Adrenal gland (tissue), 9 donors: ENCODE measurements at regions not wholly inside any gene's neighbourhood (a gene's known extent, or its start where the extent isn't known, plus 50 kb on each side); places are given as distances from the start of the nearest gene placed in this dataset.

ENCODE experiments used
- DNase-seq, 7 donors: peaks; one replicate each; pipeline ENCODE4 v3.0.0-alpha.2; 2019 to 2020
- H3K27ac ChIP-seq, 5 donors: fragments of 200-600 bp; sonication (generic) in 4 of 5; 1 replicate in 3 of 5; 2 replicates in 2 of 5; pipeline versions ENCODE4 v1.5.1 to v1.8.0; 2016 to 2020; ENCODE audit warnings: mild to moderate bottlenecking in 1 of 5
- H3K27me3 ChIP-seq: fragments of 200-600 bp; 2 replicates; pipeline ENCODE4 v1.8.0; 2021
- H3K36me3 ChIP-seq, 2 donors: fragments of 200-600 bp; replicated peaks in 1 of 2; 1 replicate in 1 of 2; 2 replicates in 1 of 2; pipeline versions ENCODE4 v1.5.1 to v1.8.0; 2018 to 2022
- H3K4me1 ChIP-seq, 2 donors: fragments of 200-600 bp; replicated peaks in 1 of 2; 1 replicate in 1 of 2; 2 replicates in 1 of 2; pipeline versions ENCODE4 v1.5.1 to v1.8.0; 2018 to 2021
- H3K4me3 ChIP-seq, 4 donors: fragments of 200-600 bp; sonication (generic) in 3 of 4; one replicate each; pipeline ENCODE4 v1.5.1; 2016 to 2018
- H3K9me3 ChIP-seq, 3 donors: fragments of 200-600 bp; sonication (generic) in 1 of 3; replicated peaks in 1 of 3; 1 replicate in 2 of 3; 2 replicates in 1 of 3; pipeline versions ENCODE4 v1.5.1 to v1.8.0; 2016 to 2021
- CTCF ChIP-seq, 6 experiments: fragments of 450-650 bp in 4 of 6; fragments of 200-600 bp in 2 of 6; sonication (generic) in 1 of 6; IDR thresholded peaks; 1 replicate in 5 of 6; 2 replicates in 1 of 6; pipeline versions ENCODE4 v1.5.1 to v1.8.0; 2016 to 2021; ENCODE audit warnings: antibody characterized with exemption in 6 of 6, mild to moderate bottlenecking in 2 of 6, moderate library complexity in 1 of 6
- POLR2A ChIP-seq, 2 donors: fragments of 450-650 bp; IDR thresholded peaks; one replicate each; pipeline ENCODE4 v1.6.1; 2017; ENCODE audit warnings: antibody characterized with exemption in 2 of 2, mild to moderate bottlenecking in 2 of 2, moderate library complexity in 1 of 2
- WGBS, 4 donors: extraction: QIAGEN DNeasy Blood & Tissue Kit in 2 of 4; methylation state at CpG; one replicate each; pipeline versions ENCODE4 v1.1.5 to v1.1.7; 2013 to 2017; 5-methylcytosine and 5-hydroxymethylcytosine counted together
- intact Hi-C, 2 donors: fragments of 100-400 bp; cut with DNase I; formaldehyde crosslinking; loops; one replicate each; pipeline versions ENCODE4 v1.14.1 to v1.15.0; 2022 to 2023
- donor health status: healthy with polysubstance abuse.
- donor health status: Bipolar disorder and iron deficiency.
- donor health status: DM: yes; HTN: yes; CAD: no.
- donor health status: DM: no; HTN: no; CAD: no.
- donor health status: DM: no; HTN: no; CAD: no.

GRCh38 chr2:208937521-208937920 lies 486.3 kb upstream of the MAP2 start:
- Histone ChIP-seq H3K4me1 (no peaks in the 10 kb centered on the region), H3K27me3 (no peaks in the 10 kb centered on the region), H3K4me3 (no peak overlapping the region), H3K9me3 (no peaks in the 10 kb centered on the region), H3K36me3 (no peaks in the 10 kb centered on the region), H3K27ac (no peak overlapping the region)
- DNase-seq = no peak
- 36 to 50% (median 44%) methylated on average over 1 of the region's 1 CpG for WGBS, 4 donors
- intact Hi-C loops = no loop called here
- TF ChIP-seq CTCF (IDR thresholded peaks at IDR 0.05) = no peak

GRCh38 chr2:208939852-208940251 lies 484.0 kb upstream of the MAP2 start:
- H3K27ac ChIP-seq = no peak overlapping the region
- no peak overlapping the region for H3K4me3 ChIP-seq
- H3K4me1 ChIP-seq = no peaks in the 10 kb centered on the region
- 78 to 89% (median 84%) methylated on average over 1 of the region's 1 CpG for WGBS, 4 donors
- intact Hi-C loops = no loop called here
- no peak for DNase-seq
- H3K9me3 ChIP-seq = no peaks in the 10 kb centered on the region
- no peaks in the 10 kb centered on the region for H3K36me3 ChIP-seq
- TF ChIP-seq CTCF (IDR thresholded peaks at IDR 0.05) (no peak), POLR2A (IDR thresholded peaks at IDR 0.05) (no peak)
- no peaks in the 10 kb centered on the region for H3K27me3 ChIP-seq

GRCh38 chr2:208945719-208946256 lies 478.1 kb upstream of the MAP2 start:
- DNase-seq = no peak
- Histone ChIP-seq H3K36me3 (no peaks in the 10 kb centered on the region), H3K4me3 (no peak overlapping the region), H3K27me3 (no peaks in the 10 kb centered on the region), H3K4me1 (no peaks in the 10 kb centered on the region), H3K9me3 (no peaks in the 10 kb centered on the region), H3K27ac (no peak overlapping the region)
- no peak for TF ChIP-seq CTCF (IDR thresholded peaks at IDR 0.05)
- no peak for TF ChIP-seq POLR2A (IDR thresholded peaks at IDR 0.05)
- WGBS, 4 donors = 62 to 67% (median 63%) methylated on average over 8 of the region's 8 CpGs
- intact Hi-C loops = no loop called here

- H3K27ac ChIP-seq = no peak overlapping the region
- no peaks in the 10 kb centered on the region for H3K4me1 ChIP-seq
- no peak for DNase-seq
- intact Hi-C loops = no loop called here
- no peaks in the 10 kb centered on the region for H3K27me3 ChIP-seq
- TF ChIP-seq POLR2A (IDR thresholded peaks at IDR 0.05) = no peak
- TF ChIP-seq CTCF (IDR thresholded peaks at IDR 0.05) = no peak
- H3K9me3 ChIP-seq = no peaks in the 10 kb centered on the region
- 30 to 47% (median 42%) methylated on average over 1 of the region's 1 CpG for WGBS, 4 donors
- H3K36me3 ChIP-seq = no peaks in the 10 kb centered on the region
- no peak overlapping the region for H3K4me3 ChIP-seq
These were observed 475.8 kb upstream of the MAP2 start for GRCh38 chr2:208948073-208948472.
